H1 (cell line): ENCODE measurements at regions not wholly inside any gene's neighbourhood (a gene's known extent, or its start where the extent isn't known, plus 50 kb on each side); places are given as distances from the start of the nearest gene placed in this dataset.

Experiments
- CTCF ChIA-PET: fragments of 300-600 bp; sonication (Branson Sonifier 250); formaldehyde crosslinking; loops from one replicate; lab custom pipeline; 2021; ENCODE audit not compliant: partially characterized antibody; lab: Charles Lee
- POLR2A ChIA-PET: fragments of 300-600 bp; sonication (Branson Sonifier 250); formaldehyde crosslinking; loops from one replicate; lab custom pipeline; 2021; ENCODE audit warnings: inconsistent platforms; ENCODE audit not compliant: partially characterized antibody; lab: Charles Lee
- DNase-seq, 2 experiments: peaks; one replicate each; pipeline versions ENCODE4 v3.0.0 to v3.0.0-alpha.2; 2010 to 2022; ENCODE audit warnings: low spot score in 2 of 2, low read depth in 1 of 2, mixed read lengths in 1 of 2
- FAIRE-seq: peaks from 2 replicates; lab custom pipeline; 2011; peaks lifted over from hg19 to GRCh38; lab: Jason Lieb, UNC
- H2AFZ ChIP-seq: 2 replicates; pipeline ENCODE4 v1.8.1; 2012; ENCODE audit warnings: low read length, inconsistent platforms
- H2AK5ac ChIP-seq: 2 replicates; pipeline ENCODE4 v1.6.1; 2013; ENCODE audit warnings: low read depth, low read length
- H2BK120ac ChIP-seq: replicated peaks from 2 replicates; pipeline ENCODE3; 2013; ENCODE audit warnings: low read depth, low read length, inconsistent platforms
- H2BK12ac ChIP-seq: 2 replicates; pipeline ENCODE4 v1.6.1; 2013; ENCODE audit warnings: low read depth, low read length
- H2BK15ac ChIP-seq: 2 replicates; pipeline ENCODE4 v1.6.1; 2013; ENCODE audit warnings: low read length
- H2BK20ac ChIP-seq: 2 replicates; pipeline ENCODE4 v1.6.1; 2013; ENCODE audit warnings: low read length
- H2BK5ac ChIP-seq: 2 replicates; pipeline ENCODE4 v1.6.1; 2013; ENCODE audit warnings: low read depth, low read length
- H3K14ac ChIP-seq: 2 replicates; pipeline ENCODE4 v1.6.1; 2013; ENCODE audit warnings: inconsistent platforms; ENCODE audit not compliant: insufficient read length
- H3K18ac ChIP-seq: 2 replicates; pipeline ENCODE4 v1.6.1; 2013; ENCODE audit warnings: low read length; ENCODE audit errors: extremely low read depth
- H3K23ac ChIP-seq: 2 replicates; pipeline ENCODE4 v1.6.1; 2013; ENCODE audit warnings: inconsistent platforms; ENCODE audit not compliant: insufficient read length
- H3K23me2 ChIP-seq: 2 replicates; pipeline ENCODE4 v1.6.1; 2013; ENCODE audit warnings: low read depth, low read length
- H3K27ac ChIP-seq: 2 replicates; pipeline ENCODE4 v1.6.1; 2011; ENCODE audit warnings: low read depth, low read length, inconsistent platforms
- H3K27me3 ChIP-seq, 4 experiments: replicated peaks in 1 of 4; 1 replicate in 1 of 4; 2 replicates in 3 of 4; pipeline versions ENCODE4 v1.6.1 to v1.8.1; 2011 to 2013; ENCODE audit warnings: low read length in 3 of 4, mild to moderate bottlenecking in 3 of 4, inconsistent platforms in 2 of 4, mixed read lengths in 2 of 4, moderate library complexity in 1 of 4; ENCODE audit not compliant: control insufficient read depth in 3 of 4, insufficient read depth in 3 of 4; ENCODE audit errors: extremely low read depth in 1 of 4
- H3K36me3 ChIP-seq, 4 experiments: 2 replicates each; pipeline versions ENCODE4 v1.6.1 to v1.8.1; 2011 to 2013; ENCODE audit warnings: mild to moderate bottlenecking in 4 of 4, low read length in 3 of 4, moderate library complexity in 2 of 4, control low read depth in 1 of 4, inconsistent platforms in 1 of 4; ENCODE audit not compliant: insufficient read depth in 4 of 4, control insufficient read depth in 2 of 4
- H3K4ac ChIP-seq: replicated peaks from 2 replicates; pipeline ENCODE3; 2013; ENCODE audit warnings: low read length, low read depth, mixed read lengths, inconsistent platforms; ENCODE audit not compliant: insufficient read length
- H3K4me1 ChIP-seq, 4 experiments: replicated peaks in 1 of 4; 1 replicate in 1 of 4; 2 replicates in 3 of 4; pipeline versions ENCODE4 v1.6.1 to v1.8.1; 2011 to 2013; ENCODE audit warnings: low read length in 3 of 4, inconsistent platforms in 2 of 4, mixed read lengths in 1 of 4; ENCODE audit not compliant: insufficient read depth in 4 of 4, control insufficient read depth in 3 of 4
- H3K4me2 ChIP-seq, 2 experiments: 2 replicates each; pipeline versions ENCODE4 v1.6.1 to v1.8.1; 2011 to 2013; ENCODE audit warnings: low read depth in 2 of 2, low read length in 2 of 2, control low read depth in 1 of 2, inconsistent platforms in 1 of 2, mild to moderate bottlenecking in 1 of 2; ENCODE audit not compliant: insufficient read depth in 1 of 2
- H3K4me3 ChIP-seq, 4 experiments: fragments of 200-600, 300-600 bp in 1 of 4; sonication (generic), shearing (Covaris generic), sonication (Bioruptor Twin) in 1 of 4; 2 replicates each; pipeline versions ENCODE4 v1.5.1 to v1.8.1; 2011 to 2016; ENCODE audit warnings: low read length in 4 of 4, low read depth in 3 of 4, control low read depth in 2 of 4, inconsistent platforms in 2 of 4, mild to moderate bottlenecking in 2 of 4, mixed read lengths in 1 of 4, moderate library complexity in 1 of 4; ENCODE audit not compliant: insufficient read depth in 2 of 4; ENCODE audit errors: extremely low read depth in 1 of 4
- H3K56ac ChIP-seq: replicated peaks from 2 replicates; pipeline ENCODE3; 2013; ENCODE audit warnings: low read depth, mild to moderate bottlenecking, mixed read lengths, low read length, inconsistent platforms; ENCODE audit not compliant: insufficient read length
- H3K79me1 ChIP-seq: 2 replicates; pipeline ENCODE4 v1.6.1; 2013; ENCODE audit warnings: low read depth, low read length, control low read depth
- H3K79me2 ChIP-seq, 2 experiments: 2 replicates each; pipeline versions ENCODE4 v1.6.1 to v1.8.1; 2012 to 2013; ENCODE audit warnings: low read length in 2 of 2, mild to moderate bottlenecking in 2 of 2, inconsistent platforms in 1 of 2; ENCODE audit not compliant: insufficient read depth in 2 of 2, control insufficient read depth in 1 of 2
- H3K9ac ChIP-seq, 4 experiments: replicated peaks in 1 of 4; 1 replicate in 1 of 4; 2 replicates in 3 of 4; pipeline versions ENCODE4 v1.6.1 to v1.8.1; 2011 to 2013; ENCODE audit warnings: low read depth in 3 of 4, low read length in 3 of 4, control low read depth in 2 of 4, mild to moderate bottlenecking in 2 of 4, moderate library complexity in 2 of 4, inconsistent platforms in 1 of 4; ENCODE audit errors: extremely low read depth in 1 of 4
- H3K9me3 ChIP-seq, 2 experiments: 2 replicates each; pipeline versions ENCODE4 v1.6.1 to v1.8.1; 2012 to 2013; ENCODE audit warnings: mild to moderate bottlenecking in 2 of 2, moderate library complexity in 2 of 2, control low read depth in 1 of 2, inconsistent platforms in 1 of 2, low read depth in 1 of 2, low read length in 1 of 2, mixed read lengths in 1 of 2; ENCODE audit not compliant: insufficient read depth in 2 of 2
- H4K20me1 ChIP-seq, 2 experiments: replicated peaks in 1 of 2; 2 replicates each; pipeline versions ENCODE3 to v1.8.1; 2011 to 2013; ENCODE audit warnings: inconsistent platforms in 2 of 2, low read length in 2 of 2, mild to moderate bottlenecking in 1 of 2; ENCODE audit not compliant: insufficient read depth in 2 of 2, control insufficient read depth in 1 of 2
- H4K5ac ChIP-seq: 2 replicates; pipeline ENCODE4 v1.6.1; 2013; ENCODE audit warnings: low read length, low read depth, mixed read lengths, inconsistent platforms; ENCODE audit not compliant: insufficient read length
- H4K8ac ChIP-seq: 2 replicates; pipeline ENCODE4 v1.8.0; 2013; ENCODE audit warnings: mild to moderate bottlenecking, moderate library complexity, low read length, inconsistent platforms; ENCODE audit not compliant: insufficient read depth; ENCODE audit errors: extremely low read depth
- H4K91ac ChIP-seq: replicated peaks from 2 replicates; pipeline ENCODE3; 2013; ENCODE audit warnings: low read length, mixed read lengths, inconsistent platforms; ENCODE audit not compliant: insufficient read length
- CHD1 ChIP-seq: IDR thresholded peaks from 2 replicates; pipeline ENCODE4 v1.6.1; 2012; ENCODE audit warnings: low read depth, low read length, improper control_type of control experiment
- EGR1 ChIP-seq: IDR thresholded peaks from 2 replicates; pipeline ENCODE4 v1.6.1; 2011; ENCODE audit warnings: low read depth, low read length, borderline replicate concordance
- EZH2 ChIP-seq: fragments of 200-600 bp; sonication (generic); IDR thresholded peaks from 2 replicates; pipeline ENCODE4 v1.7.1; 2012; ENCODE audit warnings: low read depth, mild to moderate bottlenecking, moderate library complexity, low read length, inconsistent platforms; ENCODE audit not compliant: severe bottlenecking
- GTF2F1 ChIP-seq: IDR thresholded peaks from 2 replicates; pipeline ENCODE4 v1.6.1; 2012; ENCODE audit warnings: low read depth, low read length, improper control_type of control experiment, borderline replicate concordance
- HDAC6 ChIP-seq: IDR thresholded peaks from one replicate; pipeline ENCODE4 v1.7.1; 2012; ENCODE audit warnings: low read depth, mild to moderate bottlenecking, inconsistent platforms, low read length, moderate library complexity
- MAFK ChIP-seq: IDR thresholded peaks from 2 replicates; pipeline ENCODE4 v1.6.1; 2012; ENCODE audit warnings: low read depth, mild to moderate bottlenecking, improper control_type of control experiment, low read length
- NANOG ChIP-seq: IDR thresholded peaks from 2 replicates; pipeline ENCODE4 v1.6.1; 2011; ENCODE audit warnings: low read length, low read depth, mild to moderate bottlenecking, inconsistent platforms; ENCODE audit not compliant: insufficient read depth, poor library complexity, severe bottlenecking
- POLR2A ChIP-seq, 2 experiments: IDR thresholded peaks; 1 replicate in 1 of 2; 2 replicates in 1 of 2; pipeline ENCODE4 v1.6.1; 2011; ENCODE audit warnings: low read depth in 2 of 2, low read length in 2 of 2, mild to moderate bottlenecking in 2 of 2; ENCODE audit errors: control extremely low read depth in 1 of 2
- RXRA ChIP-seq: IDR thresholded peaks from 2 replicates; pipeline ENCODE4 v1.6.1; 2011; ENCODE audit warnings: low read depth, mild to moderate bottlenecking, low read length, moderate library complexity; ENCODE audit not compliant: insufficient read depth
- SIX5 ChIP-seq: IDR thresholded peaks from 2 replicates; pipeline ENCODE4 v1.6.1; 2011; ENCODE audit warnings: mild to moderate bottlenecking, low read depth, low read length
- SP1 ChIP-seq: IDR thresholded peaks from 2 replicates; pipeline ENCODE4 v1.6.1; 2011; ENCODE audit warnings: low read depth, low read length
- TAF7 ChIP-seq: optimal IDR thresholded peaks from 2 replicates; pipeline ENCODE3; 2011; ENCODE audit warnings: low read depth, mild to moderate bottlenecking, inconsistent platforms, low read length, moderate library complexity, borderline replicate concordance
- WGBS, 2 experiments: shearing (Covaris generic) in 1 of 2; methylation state at CpG; one replicate each; pipeline versions ENCODE4 v1.1.6 to v1.1.7; 2013 to 2015; ENCODE audit warnings: low lambda C conversion rate in 2 of 2, mixed read lengths in 2 of 2, inconsistent platforms in 1 of 2, low coverage in 1 of 2, missing lambda C conversion rate in 1 of 2; ENCODE audit not compliant: insufficient replicate concordance in 2 of 2, insufficient coverage in 1 of 2, insufficient read length in 1 of 2; ENCODE audit errors: extremely low coverage in 1 of 2, missing lambda C conversion rate in 1 of 2; 5-methylcytosine and 5-hydroxymethylcytosine counted together

DNA sequence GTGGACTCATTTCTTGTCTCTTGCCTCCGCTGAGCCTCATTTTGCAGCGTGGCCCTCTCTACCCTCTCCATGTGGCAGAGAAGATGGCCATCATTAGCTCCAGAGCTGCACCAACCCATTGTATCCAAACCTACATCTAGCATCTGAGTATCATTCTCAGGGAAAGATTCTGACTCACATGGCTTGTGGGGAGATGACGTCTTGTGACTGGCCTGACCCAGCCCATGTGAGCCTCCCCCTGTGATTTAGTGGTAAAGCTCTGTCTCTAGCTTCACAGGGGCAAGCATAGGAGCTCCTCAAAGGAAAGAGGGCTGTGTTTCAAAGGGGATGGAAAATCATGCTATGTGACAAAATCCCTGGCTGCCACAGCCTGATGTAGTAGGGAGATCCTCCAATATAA is 87.4 kb upstream of the RBMS1 start:
- Histone ChIP-seq H2BK12ac (0 out of 2 replicates have a peak overlapping the region, but pooled peaks have one; percentile 53), H2BK120ac (no peak overlapping the region), H4K5ac (no peak overlapping the region), H3K27ac (no peak overlapping the region), H2AK5ac (no peak overlapping the region), H2BK20ac (no peak overlapping the region), H2AFZ (peak overlapping the region; percentile 26; the same call in 1 of the 2 replicates), H4K8ac (no peak overlapping the region), H3K4me1 (peaks cover 0 to 12% (median 3%) of the 10 kb centered on the region in 4 experiments; a peak in 5 of 7 replicates), H3K56ac (no peak overlapping the region), H3K9me3 (no peaks in the 10 kb centered on the region), H2BK5ac (no peak overlapping the region), H3K79me1 (no peaks in the 10 kb centered on the region), H3K27me3 (no peaks in the 10 kb centered on the region), H3K18ac (no peak overlapping the region), H3K79me2 (no peaks in the 10 kb centered on the region), H3K4ac (no peak overlapping the region), H4K91ac (peak overlapping the region; percentile 55), H4K20me1 (no peaks in the 10 kb centered on the region), H2BK15ac (no peak overlapping the region; the same call in 1 of the 2 replicates), H3K36me3 (no peaks in the 10 kb centered on the region), H3K4me2 (no peak overlapping the region), H3K23me2 (no peaks in the 10 kb centered on the region), H3K9ac (no peak overlapping the region), H3K14ac (no peak overlapping the region), H3K23ac (no peak overlapping the region), H3K4me3 (no peak overlapping the region)
- ChIA-PET CTCF (interaction anchor here (0.6 to 3.7 kb wide), 32 partner anchors 10 to 483 kb away, joined by 3 to 17 read pairs (median 4); no protein-coding TSS in a partner anchor), POLR2A (interaction anchor here (1.0 kb wide), 1 partner anchor 389 kb away, joined by 4 read pairs; no protein-coding TSS in a partner anchor)
- FAIRE-seq (no peak), DNase-seq (no peak)
- 92% methylated on average over 3 of the region's 3 CpGs; no CpG with 5 or more reads in 1 of the 2 experiments for WGBS, 2 experiments
- no peak for TF ChIP-seq RXRA
- no peak for TF ChIP-seq EGR1
- TF ChIP-seq EZH2: no peak
- TF ChIP-seq TAF7: no peak
- TF ChIP-seq SIX5: no peak
- TF ChIP-seq GTF2F1: no peak
- no peak for TF ChIP-seq POLR2A (IDR thresholded peaks at IDR 0.05; ENCODE audit: control extremely low read depth in 1 of 2, low read depth in 2 of 2, low read length in 2 of 2)
- no peak for TF ChIP-seq CHD1
- TF ChIP-seq HDAC6: no peak
- TF ChIP-seq MAFK: no peak
- TF ChIP-seq NANOG: no peak
- no peak for TF ChIP-seq SP1
